ENCODE measurements at regions not wholly inside any gene's neighbourhood (a gene's known extent, or its start where the extent isn't known, plus 50 kb on each side); places are given as distances from the start of the nearest gene placed in this dataset.

- no peaks in the 10 kb centered on the region for H3K4me1 ChIP-seq (ENCODE audit: insufficient read depth, poor library complexity, severe bottlenecking)
- no peaks in the 10 kb centered on the region for H3K36me3 ChIP-seq (ENCODE audit: low read depth)
- DNase-seq (ENCODE audit: low spot score) (peak; percentile 73), ATAC-seq (ENCODE audit: low read depth) (peak; percentile 86)
- H3K4me3 ChIP-seq (ENCODE audit: severe bottlenecking) = peak overlapping the region; percentile 49
- H3K27ac ChIP-seq (ENCODE audit: poor library complexity, severe bottlenecking) = peak overlapping the region; percentile 88
- TF ChIP-seq CTCF (IDR thresholded peaks at IDR 0.05; ENCODE audit: poor library complexity, severe bottlenecking) = no peak
- no peaks in the 10 kb centered on the region for H3K9me3 ChIP-seq (ENCODE audit: severe bottlenecking)
- no peaks in the 10 kb centered on the region for H3K27me3 ChIP-seq (ENCODE audit: insufficient read depth, poor library complexity, severe bottlenecking)
Observed at GRCh38 chr6:156686995-156687788, 90.0 kb upstream of the ARID1B start.

- Histone ChIP-seq H3K4me1 (ENCODE audit: insufficient read depth, poor library complexity, severe bottlenecking) (no peaks in the 10 kb centered on the region), H3K36me3 (ENCODE audit: low read depth) (no peaks in the 10 kb centered on the region), H3K27me3 (ENCODE audit: insufficient read depth, poor library complexity, severe bottlenecking) (no peaks in the 10 kb centered on the region), H3K27ac (ENCODE audit: poor library complexity, severe bottlenecking) (peak overlapping the region; percentile 88), H3K4me3 (ENCODE audit: severe bottlenecking) (peak overlapping the region; percentile 49), H3K9me3 (ENCODE audit: severe bottlenecking) (no peaks in the 10 kb centered on the region)
- ATAC-seq (ENCODE audit: low read depth) (peak; percentile 72), DNase-seq (ENCODE audit: low spot score) (no peak)
- TF ChIP-seq CTCF (IDR thresholded peaks at IDR 0.05; ENCODE audit: poor library complexity, severe bottlenecking) = peak; percentile 41
Observed at GRCh38 chr6:156686301-156686994, 90.7 kb upstream of the ARID1B start.

GRCh38 chr6:156685823-156686222, 91.4 kb upstream of the ARID1B start:
- H3K4me3 ChIP-seq (ENCODE audit: severe bottlenecking) = peak overlapping the region; percentile 49
- no peaks in the 10 kb centered on the region for H3K4me1 ChIP-seq (ENCODE audit: insufficient read depth, poor library complexity, severe bottlenecking)
- H3K9me3 ChIP-seq (ENCODE audit: severe bottlenecking) = no peaks in the 10 kb centered on the region
- peak overlapping the region; percentile 88 for H3K27ac ChIP-seq (ENCODE audit: poor library complexity, severe bottlenecking)
- no peak for TF ChIP-seq CTCF (IDR thresholded peaks at IDR 0.05; ENCODE audit: poor library complexity, severe bottlenecking)
- no peaks in the 10 kb centered on the region for H3K27me3 ChIP-seq (ENCODE audit: insufficient read depth, poor library complexity, severe bottlenecking)
- DNase-seq (ENCODE audit: low spot score) (no peak), ATAC-seq (ENCODE audit: low read depth) (no peak)
- no peaks in the 10 kb centered on the region for H3K36me3 ChIP-seq (ENCODE audit: low read depth)

GRCh38 chr6:156683821-156684220, 93.4 kb upstream of the ARID1B start:
- no peak for ATAC-seq (ENCODE audit: low read depth)
- H3K36me3 ChIP-seq (ENCODE audit: low read depth) = no peaks in the 10 kb centered on the region
- no peak for TF ChIP-seq CTCF (IDR thresholded peaks at IDR 0.05; ENCODE audit: poor library complexity, severe bottlenecking)

More at GRCh38 chr6:156683821-156684220, 93.4 kb upstream of the ARID1B start:
- no peak for DNase-seq (ENCODE audit: low spot score)
- Histone ChIP-seq H3K4me3 (ENCODE audit: severe bottlenecking) (no peak overlapping the region), H3K4me1 (ENCODE audit: insufficient read depth, poor library complexity, severe bottlenecking) (no peaks in the 10 kb centered on the region), H3K27ac (ENCODE audit: poor library complexity, severe bottlenecking) (no peak overlapping the region), H3K27me3 (ENCODE audit: insufficient read depth, poor library complexity, severe bottlenecking) (no peaks in the 10 kb centered on the region), H3K9me3 (ENCODE audit: severe bottlenecking) (no peaks in the 10 kb centered on the region)

Data from RWPE2 (cell line).